ENCODE measurements at regions not wholly inside any gene's neighbourhood (a gene's known extent, or its start where the extent isn't known, plus 50 kb on each side); places are given as distances from the start of the nearest gene placed in this dataset.

DNA sequence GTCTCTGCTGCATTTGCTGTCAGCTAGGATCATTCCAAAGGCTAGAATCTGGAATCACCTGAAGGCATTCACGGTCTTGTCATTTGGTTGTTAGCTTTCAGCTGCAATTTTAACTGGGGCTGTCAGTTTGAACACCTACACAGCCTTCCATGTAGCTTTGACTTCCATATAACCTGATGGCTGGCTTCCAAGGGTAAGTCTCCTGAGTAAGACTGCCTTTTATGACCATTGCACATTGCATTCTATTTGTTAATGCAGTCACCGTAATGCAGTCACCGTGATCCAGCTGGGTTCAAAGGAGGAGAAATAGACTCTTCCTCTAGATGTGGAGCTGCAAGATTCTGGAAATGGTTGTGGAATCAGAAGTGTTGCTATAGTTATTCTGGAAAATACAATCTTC is 1284.2 kb downstream of the ADGRL3 start:
- H3K4me1 Mint-ChIP-seq = peaks cover 0 to 5% of the 10 kb centered on the region in 2 experiments; a peak in 3 of 4 replicates
- TF ChIP-seq, protein P1, sequence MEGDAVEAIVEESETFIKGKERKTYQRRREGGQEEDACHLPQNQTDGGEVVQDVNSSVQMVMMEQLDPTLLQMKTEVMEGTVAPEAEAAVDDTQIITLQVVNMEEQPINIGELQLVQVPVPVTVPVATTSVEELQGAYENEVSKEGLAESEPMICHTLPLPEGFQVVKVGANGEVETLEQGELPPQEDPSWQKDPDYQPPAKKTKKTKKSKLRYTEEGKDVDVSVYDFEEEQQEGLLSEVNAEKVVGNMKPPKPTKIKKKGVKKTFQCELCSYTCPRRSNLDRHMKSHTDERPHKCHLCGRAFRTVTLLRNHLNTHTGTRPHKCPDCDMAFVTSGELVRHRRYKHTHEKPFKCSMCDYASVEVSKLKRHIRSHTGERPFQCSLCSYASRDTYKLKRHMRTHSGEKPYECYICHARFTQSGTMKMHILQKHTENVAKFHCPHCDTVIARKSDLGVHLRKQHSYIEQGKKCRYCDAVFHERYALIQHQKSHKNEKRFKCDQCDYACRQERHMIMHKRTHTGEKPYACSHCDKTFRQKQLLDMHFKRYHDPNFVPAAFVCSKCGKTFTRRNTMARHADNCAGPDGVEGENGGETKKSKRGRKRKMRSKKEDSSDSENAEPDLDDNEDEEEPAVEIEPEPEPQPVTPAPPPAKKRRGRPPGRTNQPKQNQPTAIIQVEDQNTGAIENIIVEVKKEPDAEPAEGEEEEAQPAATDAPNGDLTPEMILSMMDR (conservative IDR thresholded peaks at IDR 0.05) = no peak
- Histone ChIP-seq H3K4ac (ENCODE audit: low read depth, low read length) (no peak overlapping the region), H3K79me1 (ENCODE audit: insufficient read depth, low read depth, low read length, poor library complexity, severe bottlenecking) (no peaks in the 10 kb centered on the region), H3K27ac (ENCODE audit: insufficient read length, low read depth, low read length) (no peak overlapping the region), H2AFZ (ENCODE audit: low read length) (no peak overlapping the region), H4K20me1 (ENCODE audit: control insufficient read depth, insufficient read depth, insufficient read length) (no peaks in the 10 kb centered on the region), H4K8ac (replicated peaks; ENCODE audit: insufficient read length, low read depth, low read length) (no peak overlapping the region), H3K9ac (ENCODE audit: extremely low read depth, insufficient read length, low read length) (no peak overlapping the region), H2BK12ac (ENCODE audit: insufficient read length, low read depth, low read length) (no peak overlapping the region), H3K4me2 (ENCODE audit: insufficient read depth, insufficient read length, low read length) (no peak overlapping the region), H3K18ac (ENCODE audit: insufficient read length, low read depth, low read length) (no peak overlapping the region), H3K27me3 (ENCODE audit: insufficient read depth, low read length) (no peaks in the 10 kb centered on the region), H2BK120ac (ENCODE audit: low read depth, low read length, poor library complexity, severe bottlenecking) (no peak overlapping the region), H3K79me2 (ENCODE audit: insufficient read depth, low read length) (no peaks in the 10 kb centered on the region), H2BK5ac (ENCODE audit: insufficient read length, low read length) (no peak overlapping the region), H4K91ac (ENCODE audit: insufficient read length, low read depth, low read length) (no peak overlapping the region), H2BK20ac (ENCODE audit: low read depth, low read length, poor library complexity, severe bottlenecking) (no peak overlapping the region), H3K23me2 (ENCODE audit: insufficient read length, low read depth, low read length, poor library complexity, severe bottlenecking) (no peaks in the 10 kb centered on the region), H3K4me1 (ENCODE audit: insufficient read depth, low read length) (no peaks in the 10 kb centered on the region), H3K56ac (ENCODE audit: insufficient read length, low read depth, low read length) (no peak overlapping the region), H4K5ac (ENCODE audit: insufficient read length, low read depth, low read length) (no peak overlapping the region), H3K9me3 (ENCODE audit: control insufficient read depth, low read depth, low read length) (no peaks in the 10 kb centered on the region), H2BK15ac (ENCODE audit: low read depth, low read length) (no peak overlapping the region), H3T11ph (ENCODE audit: low read length) (no peak overlapping the region), H3K14ac (ENCODE audit: insufficient read depth, low read length) (no peak overlapping the region), H3K23ac (ENCODE audit: insufficient read length, low read depth, low read length) (no peak overlapping the region), H2AK5ac (ENCODE audit: insufficient read length, low read length) (no peak overlapping the region)
- no peaks in the 10 kb centered on the region for H3K27me3 Mint-ChIP-seq (ENCODE audit: low read depth)
- H3K27ac Mint-ChIP-seq = no peak overlapping the region
- DNase-seq = no peak
- no peaks in the 10 kb centered on the region for H3K36me3 Mint-ChIP-seq (ENCODE audit: insufficient read depth in 1 of 3, low read depth in 3 of 3)
- no peak overlapping the region for H3K4me3 Mint-ChIP-seq
- WGBS (ENCODE audit: extremely low coverage, insufficient read length, low lambda C conversion rate) = no CpG with 5 or more reads among the region's 3 CpGs
- no peaks in the 10 kb centered on the region for H3K9me3 Mint-ChIP-seq

Data from H9 (cell line).